GM23248 (cell line): ENCODE measurements at regions not wholly inside any gene's neighbourhood (a gene's known extent, or its start where the extent isn't known, plus 50 kb on each side); places are given as distances from the start of the nearest gene placed in this dataset.

ENCODE experiments used
- DNase-seq: peaks from one replicate; pipeline ENCODE4 v3.0.0-alpha.2; 2015
- H2AFZ ChIP-seq: fragments of 200-600 bp; sonication (generic); 2 replicates; pipeline ENCODE4 v1.6.1; 2016; ENCODE audit warnings: antibody characterized with exemption
- H3F3A ChIP-seq: fragments of 200-600 bp; sonication (generic); 2 replicates; pipeline ENCODE4 v1.6.1; 2016; ENCODE audit warnings: mild to moderate bottlenecking, antibody characterized with exemption, mixed run types; ENCODE audit not compliant: insufficient read depth
- H3K27ac ChIP-seq: fragments of 200-600 bp; sonication (generic); 2 replicates; pipeline ENCODE4 v1.5.1; 2016; ENCODE audit warnings: mild to moderate bottlenecking
- H3K27me3 ChIP-seq: fragments of 200-600 bp; sonication (generic); replicated peaks from 2 replicates; pipeline ENCODE4 v1.6.1; 2016; ENCODE audit warnings: mild to moderate bottlenecking; ENCODE audit not compliant: insufficient read depth
- H3K36me3 ChIP-seq: fragments of 200-600 bp; sonication (generic); 2 replicates; pipeline ENCODE4 v1.6.1; 2016; ENCODE audit warnings: low read depth, mild to moderate bottlenecking
- H3K4me1 ChIP-seq: fragments of 200-600 bp; sonication (generic); 2 replicates; pipeline ENCODE4 v1.6.1; 2016; ENCODE audit warnings: mild to moderate bottlenecking; ENCODE audit not compliant: insufficient read depth
- H3K4me2 ChIP-seq: fragments of 200-600 bp; sonication (generic); one replicate; pipeline ENCODE4 v1.6.1; 2016; ENCODE audit warnings: mild to moderate bottlenecking; ENCODE audit not compliant: unreplicated experiment
- H3K4me3 ChIP-seq: fragments of 200-600 bp; sonication (generic); 2 replicates; pipeline ENCODE4 v1.5.1; 2016; ENCODE audit warnings: mild to moderate bottlenecking
- H3K79me2 ChIP-seq: fragments of 200-600 bp; sonication (generic); 2 replicates; pipeline ENCODE4 v1.6.1; 2016; ENCODE audit warnings: mild to moderate bottlenecking; ENCODE audit not compliant: insufficient read depth
- H3K9ac ChIP-seq: fragments of 200-600 bp; sonication (generic); 2 replicates; pipeline ENCODE4 v1.6.1; 2016; ENCODE audit warnings: mild to moderate bottlenecking
- H3K9me2 ChIP-seq: fragments of 200-600 bp; sonication (generic); 2 replicates; pipeline ENCODE4 v1.6.1; 2016; ENCODE audit warnings: mixed run types, mild to moderate bottlenecking, moderate library complexity; ENCODE audit not compliant: insufficient read depth
- H3K9me3 ChIP-seq: fragments of 200-600 bp; sonication (generic); one replicate; pipeline ENCODE4 v1.6.1; 2017; ENCODE audit warnings: low read depth
- H4K20me1 ChIP-seq: fragments of 200-600 bp; sonication (generic); 2 replicates; pipeline ENCODE4 v1.6.0; 2016; ENCODE audit not compliant: insufficient read depth
- EZH2 ChIP-seq: fragments of 200-600 bp; sonication (generic); IDR thresholded peaks from 2 replicates; pipeline ENCODE4 v1.6.1; 2018; ENCODE audit warnings: antibody characterized with exemption, mild to moderate bottlenecking; ENCODE audit not compliant: insufficient read depth, poor library complexity, severe bottlenecking
- EZH2phosphoT487 ChIP-seq: fragments of 200-600 bp; sonication (generic); IDR thresholded peaks from 2 replicates; pipeline ENCODE4 v1.6.1; 2018; ENCODE audit warnings: antibody characterized with exemption, moderate library complexity, mild to moderate bottlenecking, low read depth; ENCODE audit not compliant: insufficient read depth
- in situ Hi-C: fragments of 300-500 bp; cut with MboI; formaldehyde crosslinking; loops from 2 replicates; pipeline ENCODE4 v1.15.0; 2020

DNA sequence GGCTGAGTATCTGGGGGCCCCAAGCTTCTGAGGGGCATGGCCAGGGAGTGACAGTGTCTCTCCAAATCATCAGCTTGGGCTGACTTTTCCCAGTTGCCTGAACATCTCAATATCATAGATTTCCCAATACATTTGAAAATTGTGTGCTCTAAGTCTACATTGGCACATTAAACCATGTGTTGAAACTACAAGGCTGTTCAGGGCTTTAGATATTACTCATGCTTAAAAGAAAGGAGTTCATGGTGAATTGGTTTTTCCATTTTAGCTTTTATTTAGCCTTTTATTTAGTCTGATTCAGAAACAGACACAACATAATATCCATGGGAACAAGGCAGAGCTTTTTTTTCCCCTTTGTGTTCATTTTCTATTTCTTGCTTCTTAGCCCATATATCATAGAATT, 49.9 kb upstream of the GALR1 start:
- Histone ChIP-seq H3K4me3 (no peak overlapping the region), H3F3A (no peaks in the 10 kb centered on the region), H3K9me3 (no peaks in the 10 kb centered on the region), H3K79me2 (no peaks in the 10 kb centered on the region), H3K36me3 (no peaks in the 10 kb centered on the region), H4K20me1 (no peaks in the 10 kb centered on the region), H2AFZ (no peak overlapping the region), H3K27ac (no peak overlapping the region), H3K4me2 (no peak overlapping the region), H3K27me3 (no peaks in the 10 kb centered on the region), H3K9ac (no peak overlapping the region), H3K9me2 (0 out of 2 replicates have a peak, but pooled peaks cover 4% of the 10 kb centered on the region), H3K4me1 (peaks cover 4% of the 10 kb centered on the region; the same call in 1 of the 2 replicates)
- peak; percentile 57 for DNase-seq
- in situ Hi-C loops = loop anchor here (25.0 kb wide), 1 partner anchor 137 kb away; no protein-coding TSS in a partner anchor
- TF ChIP-seq EZH2phosphoT487 (no peak), EZH2 (no peak)
